ENCODE measurements at regions not wholly inside any gene's neighbourhood (a gene's known extent, or its start where the extent isn't known, plus 50 kb on each side); places are given as distances from the start of the nearest gene placed in this dataset.

DNA sequence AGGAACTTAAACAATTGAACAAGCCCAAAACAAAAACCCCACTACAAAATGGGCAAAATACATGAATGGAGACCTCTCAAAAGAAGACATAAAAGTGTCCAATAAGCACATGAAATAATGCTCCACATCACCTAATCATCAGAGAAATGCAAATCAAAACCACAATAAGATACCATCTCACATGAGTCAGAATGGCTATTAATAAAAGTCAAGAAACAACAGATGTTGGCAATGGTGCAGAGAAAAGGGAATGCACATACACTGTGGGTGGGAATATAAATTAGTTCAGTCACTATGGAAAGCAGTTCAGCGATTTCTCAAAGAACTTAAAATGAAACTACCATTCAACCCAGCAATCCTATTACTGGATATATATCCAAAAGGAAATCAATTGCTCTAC lies 337.4 kb upstream of the GRIA1 start:
- no peak overlapping the region for H3K4me3 ChIP-seq (ENCODE audit: low read depth, low read length)
- peak; percentile 3 for DNase-seq (ENCODE audit: low read depth)
- TF ChIP-seq, protein P1, sequence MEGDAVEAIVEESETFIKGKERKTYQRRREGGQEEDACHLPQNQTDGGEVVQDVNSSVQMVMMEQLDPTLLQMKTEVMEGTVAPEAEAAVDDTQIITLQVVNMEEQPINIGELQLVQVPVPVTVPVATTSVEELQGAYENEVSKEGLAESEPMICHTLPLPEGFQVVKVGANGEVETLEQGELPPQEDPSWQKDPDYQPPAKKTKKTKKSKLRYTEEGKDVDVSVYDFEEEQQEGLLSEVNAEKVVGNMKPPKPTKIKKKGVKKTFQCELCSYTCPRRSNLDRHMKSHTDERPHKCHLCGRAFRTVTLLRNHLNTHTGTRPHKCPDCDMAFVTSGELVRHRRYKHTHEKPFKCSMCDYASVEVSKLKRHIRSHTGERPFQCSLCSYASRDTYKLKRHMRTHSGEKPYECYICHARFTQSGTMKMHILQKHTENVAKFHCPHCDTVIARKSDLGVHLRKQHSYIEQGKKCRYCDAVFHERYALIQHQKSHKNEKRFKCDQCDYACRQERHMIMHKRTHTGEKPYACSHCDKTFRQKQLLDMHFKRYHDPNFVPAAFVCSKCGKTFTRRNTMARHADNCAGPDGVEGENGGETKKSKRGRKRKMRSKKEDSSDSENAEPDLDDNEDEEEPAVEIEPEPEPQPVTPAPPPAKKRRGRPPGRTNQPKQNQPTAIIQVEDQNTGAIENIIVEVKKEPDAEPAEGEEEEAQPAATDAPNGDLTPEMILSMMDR (IDR thresholded peaks at IDR 0.05; ENCODE audit: insufficient read depth, low read length) = no peak

DNA sequence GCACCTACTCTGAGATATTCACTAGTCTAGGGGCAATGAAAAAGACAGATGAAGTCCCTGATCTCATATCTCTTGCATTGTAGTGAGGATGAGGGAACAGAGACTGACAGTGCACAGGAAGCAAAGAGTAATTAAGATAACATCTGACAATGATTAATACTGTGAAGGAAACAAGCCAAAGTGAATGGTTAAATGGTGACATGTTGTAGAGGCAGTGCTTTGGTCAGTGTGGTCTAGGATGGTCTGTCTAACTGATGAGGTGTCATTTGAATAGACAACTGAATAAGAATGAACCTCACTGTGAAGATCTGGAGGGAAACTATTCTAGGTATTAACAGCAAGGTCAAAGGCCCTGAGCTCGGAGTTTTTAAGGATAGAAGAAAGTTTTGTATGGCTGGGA lies 333.3 kb upstream of the GRIA1 start:
- DNase-seq (ENCODE audit: low read depth) = no peak
- no peak overlapping the region for H3K4me3 ChIP-seq (ENCODE audit: low read depth, low read length)
- TF ChIP-seq, protein P1 (IDR thresholded peaks at IDR 0.05; ENCODE audit: insufficient read depth, low read length) = no peak

DNA sequence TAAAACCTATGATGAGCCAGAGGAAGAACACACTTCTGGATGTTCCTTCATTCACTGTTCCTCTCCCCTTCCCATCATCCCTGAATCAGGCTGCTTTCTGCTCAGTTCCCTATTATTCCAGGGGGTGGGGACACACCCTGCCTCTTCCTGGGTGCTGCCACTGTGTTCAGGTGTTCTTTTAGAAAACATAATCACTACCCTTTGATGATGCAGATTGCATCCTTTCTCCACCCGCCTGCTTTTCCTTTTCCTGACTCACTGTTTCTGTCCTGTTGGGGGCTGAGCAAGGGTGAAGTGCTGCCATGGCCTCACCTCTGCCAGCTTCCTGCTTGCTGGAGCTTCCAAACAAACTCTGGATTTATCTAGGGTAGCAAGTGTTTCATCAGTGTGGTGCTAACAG lies 331.9 kb upstream of the GRIA1 start:
- no peak overlapping the region for H3K4me3 ChIP-seq (ENCODE audit: low read depth, low read length)
- no peak for DNase-seq (ENCODE audit: low read depth)

DNA sequence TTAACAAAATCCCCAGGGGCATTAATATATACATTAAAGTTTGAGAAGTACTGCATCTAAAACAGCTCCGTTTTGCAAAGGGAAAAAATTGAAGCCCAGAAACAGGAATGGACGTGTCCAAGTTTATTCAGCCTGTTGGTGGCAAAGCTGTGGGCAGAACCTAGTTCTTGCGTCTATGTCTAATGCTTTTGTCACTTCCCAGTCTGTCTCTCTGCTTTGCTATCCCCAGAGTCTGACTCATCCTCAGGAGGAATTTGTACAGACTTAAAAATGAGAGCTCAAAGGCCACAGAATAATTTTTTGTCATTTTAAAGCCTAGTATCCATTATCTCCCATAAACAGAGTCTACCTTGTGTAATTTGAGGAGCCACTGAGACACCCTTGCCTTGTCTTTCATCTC lies 330.9 kb upstream of the GRIA1 start:
- peak; percentile 1 for DNase-seq (ENCODE audit: low read depth)
- H3K4me3 ChIP-seq (ENCODE audit: low read depth, low read length) = no peak overlapping the region
- TF ChIP-seq, protein P1 (IDR thresholded peaks at IDR 0.05; ENCODE audit: insufficient read depth, low read length) = no peak

More for the DNA sequence above, 331.9 kb upstream of the GRIA1 start:
- TF ChIP-seq, protein P1 (IDR thresholded peaks at IDR 0.05; ENCODE audit: insufficient read depth, low read length) = no peak

DNA sequence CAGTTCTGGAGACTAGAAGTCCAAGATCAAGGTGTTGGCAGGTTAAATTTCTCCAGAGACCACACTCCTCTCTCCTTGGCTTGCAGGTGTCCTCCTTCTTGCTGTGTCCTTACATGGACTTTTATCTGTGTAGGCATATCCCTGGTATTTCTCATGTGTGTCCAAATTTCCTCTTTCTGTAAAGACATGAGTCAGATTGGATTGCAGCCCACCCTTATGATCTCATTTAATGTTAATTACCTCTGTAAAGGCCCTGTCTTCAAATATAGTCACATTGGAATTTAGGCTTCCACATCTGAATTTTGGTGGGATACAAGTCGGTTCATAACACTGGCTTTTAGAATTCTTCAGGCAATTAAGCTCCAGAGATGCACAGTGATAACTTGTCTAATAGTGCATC lies 322.2 kb upstream of the GRIA1 start:
- DNase-seq (ENCODE audit: low read depth) = no peak
- TF ChIP-seq, protein P1 (IDR thresholded peaks at IDR 0.05; ENCODE audit: insufficient read depth, low read length) = no peak
- H3K4me3 ChIP-seq (ENCODE audit: low read depth, low read length) = no peak overlapping the region

DNA sequence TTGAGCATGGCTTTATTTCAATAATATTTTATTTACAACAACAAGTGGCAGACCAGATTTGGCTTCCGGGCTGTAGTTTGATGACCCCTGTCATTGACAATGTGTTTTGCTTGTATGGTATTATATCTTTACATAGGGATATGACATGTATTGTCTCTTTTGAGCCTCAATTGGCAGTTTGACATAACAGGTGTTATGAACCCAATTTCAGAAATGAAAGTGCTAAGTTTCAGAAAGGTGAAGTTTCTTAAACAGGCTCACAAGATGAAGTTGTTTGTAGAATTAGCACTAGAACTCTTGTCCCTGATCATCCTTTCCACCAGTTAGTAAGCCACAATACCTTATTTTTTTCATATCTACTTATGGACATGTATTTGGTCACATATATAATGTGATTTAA lies 303.0 kb upstream of the GRIA1 start:
- TF ChIP-seq, protein P1 (IDR thresholded peaks at IDR 0.05; ENCODE audit: insufficient read depth, low read length) = no peak
- no peak overlapping the region for H3K4me3 ChIP-seq (ENCODE audit: low read depth, low read length)
- no peak for DNase-seq (ENCODE audit: low read depth)

DNA sequence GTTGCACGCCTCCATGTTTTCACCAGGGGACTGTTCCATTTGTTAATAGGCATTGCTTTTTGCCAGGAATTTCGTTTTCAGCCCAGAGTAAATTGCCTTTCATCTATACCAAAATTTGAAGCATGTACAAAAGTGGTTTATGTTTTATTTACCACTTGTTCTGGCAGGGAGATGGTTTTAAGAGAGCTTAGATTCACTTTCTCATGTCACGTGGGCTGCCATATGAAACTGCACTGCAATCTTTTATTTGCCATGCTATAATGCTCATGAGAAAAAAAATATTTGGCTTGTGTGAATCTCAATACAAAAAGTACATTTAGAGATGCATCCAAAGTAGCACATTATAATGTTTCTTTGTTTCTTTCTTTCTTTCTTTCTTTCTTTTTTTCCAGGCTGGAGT lies 284.1 kb upstream of the GRIA1 start:
- TF ChIP-seq, protein P1 (IDR thresholded peaks at IDR 0.05; ENCODE audit: insufficient read depth, low read length) = no peak
- no peak overlapping the region for H3K4me3 ChIP-seq (ENCODE audit: low read depth, low read length)
- DNase-seq (ENCODE audit: low read depth) = no peak
